ENCODE measurements at regions not wholly inside any gene's neighbourhood (a gene's known extent, or its start where the extent isn't known, plus 50 kb on each side); places are given as distances from the start of the nearest gene placed in this dataset.

DNA sequence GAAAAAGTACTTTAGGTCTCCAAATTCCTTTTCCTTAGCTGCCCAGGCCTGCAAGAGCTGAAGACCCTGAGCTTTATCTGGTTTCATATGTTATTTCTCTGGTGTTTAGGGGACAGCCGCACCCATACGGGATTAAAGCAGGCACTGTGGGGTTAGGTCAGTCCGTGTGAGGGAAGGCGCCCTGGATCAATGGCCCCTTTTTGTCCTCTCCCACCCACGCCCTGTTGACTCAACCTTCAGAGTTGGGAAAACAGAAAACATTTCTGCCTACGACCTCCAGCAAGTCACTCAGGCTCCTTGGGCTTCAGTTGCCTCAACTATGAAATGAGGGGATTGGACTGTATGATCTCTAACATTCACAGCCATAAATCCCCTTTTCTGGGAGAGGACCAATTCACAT, 55.2 kb upstream of the BARX2 start:
- Histone ChIP-seq H3K4me2 (ENCODE audit: low read length) (no peak overlapping the region), H3K79me2 (replicated peaks; ENCODE audit: insufficient read depth, low read length) (no peaks in the 10 kb centered on the region), H3F3A (ENCODE audit: insufficient read depth, low read length, poor library complexity, severe bottlenecking) (no peaks in the 10 kb centered on the region), H3K9me2 (ENCODE audit: insufficient read depth, low read length) (no peaks in the 10 kb centered on the region), H3K36me3 (ENCODE audit: insufficient read depth, low read length) (no peaks in the 10 kb centered on the region), H3K27me3 (ENCODE audit: insufficient read depth, low read depth, low read length) (no peaks in the 10 kb centered on the region), H3K9me3 (ENCODE audit: low read length) (no peaks in the 10 kb centered on the region), H2AFZ (ENCODE audit: low read depth, low read length) (no peak overlapping the region), H3K4me3 (ENCODE audit: low read length) (no peak overlapping the region), H3K27ac (ENCODE audit: low read length) (no peak overlapping the region), H4K20me1 (ENCODE audit: insufficient read depth) (no peaks in the 10 kb centered on the region), H3K9ac (ENCODE audit: low read length) (no peak overlapping the region)
- TF ChIP-seq, protein P1, sequence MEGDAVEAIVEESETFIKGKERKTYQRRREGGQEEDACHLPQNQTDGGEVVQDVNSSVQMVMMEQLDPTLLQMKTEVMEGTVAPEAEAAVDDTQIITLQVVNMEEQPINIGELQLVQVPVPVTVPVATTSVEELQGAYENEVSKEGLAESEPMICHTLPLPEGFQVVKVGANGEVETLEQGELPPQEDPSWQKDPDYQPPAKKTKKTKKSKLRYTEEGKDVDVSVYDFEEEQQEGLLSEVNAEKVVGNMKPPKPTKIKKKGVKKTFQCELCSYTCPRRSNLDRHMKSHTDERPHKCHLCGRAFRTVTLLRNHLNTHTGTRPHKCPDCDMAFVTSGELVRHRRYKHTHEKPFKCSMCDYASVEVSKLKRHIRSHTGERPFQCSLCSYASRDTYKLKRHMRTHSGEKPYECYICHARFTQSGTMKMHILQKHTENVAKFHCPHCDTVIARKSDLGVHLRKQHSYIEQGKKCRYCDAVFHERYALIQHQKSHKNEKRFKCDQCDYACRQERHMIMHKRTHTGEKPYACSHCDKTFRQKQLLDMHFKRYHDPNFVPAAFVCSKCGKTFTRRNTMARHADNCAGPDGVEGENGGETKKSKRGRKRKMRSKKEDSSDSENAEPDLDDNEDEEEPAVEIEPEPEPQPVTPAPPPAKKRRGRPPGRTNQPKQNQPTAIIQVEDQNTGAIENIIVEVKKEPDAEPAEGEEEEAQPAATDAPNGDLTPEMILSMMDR (IDR thresholded peaks at IDR 0.05; ENCODE audit: poor library complexity, severe bottlenecking) = no peak
- no peak for TF ChIP-seq RAD21 (conservative IDR thresholded peaks at IDR 0.05)
- TF ChIP-seq EZH2 (IDR thresholded peaks at IDR 0.05; ENCODE audit: borderline replicate concordance, insufficient read depth, low read length, poor library complexity, severe bottlenecking) = no peak
- no peak for TF ChIP-seq POLR2AphosphoS5 (IDR thresholded peaks at IDR 0.05)
- no peak for TF ChIP-seq SMC3 (conservative IDR thresholded peaks at IDR 0.05; ENCODE audit: poor library complexity)
- TF ChIP-seq, protein P2, sequence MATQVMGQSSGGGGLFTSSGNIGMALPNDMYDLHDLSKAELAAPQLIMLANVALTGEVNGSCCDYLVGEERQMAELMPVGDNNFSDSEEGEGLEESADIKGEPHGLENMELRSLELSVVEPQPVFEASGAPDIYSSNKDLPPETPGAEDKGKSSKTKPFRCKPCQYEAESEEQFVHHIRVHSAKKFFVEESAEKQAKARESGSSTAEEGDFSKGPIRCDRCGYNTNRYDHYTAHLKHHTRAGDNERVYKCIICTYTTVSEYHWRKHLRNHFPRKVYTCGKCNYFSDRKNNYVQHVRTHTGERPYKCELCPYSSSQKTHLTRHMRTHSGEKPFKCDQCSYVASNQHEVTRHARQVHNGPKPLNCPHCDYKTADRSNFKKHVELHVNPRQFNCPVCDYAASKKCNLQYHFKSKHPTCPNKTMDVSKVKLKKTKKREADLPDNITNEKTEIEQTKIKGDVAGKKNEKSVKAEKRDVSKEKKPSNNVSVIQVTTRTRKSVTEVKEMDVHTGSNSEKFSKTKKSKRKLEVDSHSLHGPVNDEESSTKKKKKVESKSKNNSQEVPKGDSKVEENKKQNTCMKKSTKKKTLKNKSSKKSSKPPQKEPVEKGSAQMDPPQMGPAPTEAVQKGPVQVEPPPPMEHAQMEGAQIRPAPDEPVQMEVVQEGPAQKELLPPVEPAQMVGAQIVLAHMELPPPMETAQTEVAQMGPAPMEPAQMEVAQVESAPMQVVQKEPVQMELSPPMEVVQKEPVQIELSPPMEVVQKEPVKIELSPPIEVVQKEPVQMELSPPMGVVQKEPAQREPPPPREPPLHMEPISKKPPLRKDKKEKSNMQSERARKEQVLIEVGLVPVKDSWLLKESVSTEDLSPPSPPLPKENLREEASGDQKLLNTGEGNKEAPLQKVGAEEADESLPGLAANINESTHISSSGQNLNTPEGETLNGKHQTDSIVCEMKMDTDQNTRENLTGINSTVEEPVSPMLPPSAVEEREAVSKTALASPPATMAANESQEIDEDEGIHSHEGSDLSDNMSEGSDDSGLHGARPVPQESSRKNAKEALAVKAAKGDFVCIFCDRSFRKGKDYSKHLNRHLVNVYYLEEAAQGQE (IDR thresholded peaks at IDR 0.05; ENCODE audit: borderline replicate concordance) = no peak
- TF ChIP-seq TAF1 (IDR thresholded peaks at IDR 0.05; ENCODE audit: low read depth) = no peak
- TF ChIP-seq EP300 (conservative IDR thresholded peaks at IDR 0.05; ENCODE audit: poor library complexity, severe bottlenecking) = no peak
- no peak for TF ChIP-seq MXI1 (conservative IDR thresholded peaks at IDR 0.05; ENCODE audit: poor library complexity, severe bottlenecking)

DNA sequence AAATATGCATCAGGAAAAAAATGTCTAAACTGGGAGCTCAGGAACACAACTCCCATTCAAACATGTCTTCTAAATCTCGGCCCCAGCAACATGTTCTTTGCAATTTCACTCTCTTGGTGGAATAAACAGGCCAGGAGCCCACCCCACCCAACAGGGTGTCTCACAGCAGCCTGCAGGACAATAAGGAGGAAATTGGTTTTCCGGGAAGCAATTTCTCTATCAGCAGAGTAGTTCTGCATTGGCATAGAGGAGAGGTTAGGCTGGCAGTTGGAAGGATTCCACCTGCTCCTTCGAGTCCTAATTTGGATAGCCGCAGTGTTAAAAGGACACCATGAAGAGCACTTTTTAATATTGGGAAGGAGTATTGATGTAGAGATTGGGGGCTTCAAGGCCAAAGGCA, 55.9 kb upstream of the BARX2 start:
- Histone ChIP-seq H3F3A (ENCODE audit: insufficient read depth, low read length, poor library complexity, severe bottlenecking) (no peaks in the 10 kb centered on the region), H3K36me3 (ENCODE audit: insufficient read depth, low read length) (no peaks in the 10 kb centered on the region), H3K4me2 (ENCODE audit: low read length) (no peak overlapping the region), H3K9ac (ENCODE audit: low read length) (no peak overlapping the region), H4K20me1 (ENCODE audit: insufficient read depth) (no peaks in the 10 kb centered on the region), H3K27ac (ENCODE audit: low read length) (no peak overlapping the region), H3K79me2 (replicated peaks; ENCODE audit: insufficient read depth, low read length) (no peaks in the 10 kb centered on the region), H3K27me3 (ENCODE audit: insufficient read depth, low read depth, low read length) (no peaks in the 10 kb centered on the region), H3K9me3 (ENCODE audit: low read length) (no peaks in the 10 kb centered on the region), H3K9me2 (ENCODE audit: insufficient read depth, low read length) (no peaks in the 10 kb centered on the region), H2AFZ (ENCODE audit: low read depth, low read length) (no peak overlapping the region), H3K4me3 (ENCODE audit: low read length) (no peak overlapping the region)
- TF ChIP-seq EZH2 (IDR thresholded peaks at IDR 0.05; ENCODE audit: borderline replicate concordance, insufficient read depth, low read length, poor library complexity, severe bottlenecking) (no peak), RAD21 (conservative IDR thresholded peaks at IDR 0.05) (no peak), POLR2AphosphoS5 (IDR thresholded peaks at IDR 0.05) (no peak), MXI1 (conservative IDR thresholded peaks at IDR 0.05; ENCODE audit: poor library complexity, severe bottlenecking) (no peak), SMC3 (conservative IDR thresholded peaks at IDR 0.05; ENCODE audit: poor library complexity) (no peak), TAF1 (IDR thresholded peaks at IDR 0.05; ENCODE audit: low read depth) (no peak), EP300 (conservative IDR thresholded peaks at IDR 0.05; ENCODE audit: poor library complexity, severe bottlenecking) (no peak)
- TF ChIP-seq, protein P2 (IDR thresholded peaks at IDR 0.05; ENCODE audit: borderline replicate concordance) = no peak
- TF ChIP-seq, protein P1 (IDR thresholded peaks at IDR 0.05; ENCODE audit: poor library complexity, severe bottlenecking) = no peak

All from neural cell (in vitro differentiated cells).